SK-N-MC (cell line): ENCODE measurements at regions not wholly inside any gene's neighbourhood (a gene's known extent, or its start where the extent isn't known, plus 50 kb on each side); places are given as distances from the start of the nearest gene placed in this dataset.

Source experiments
- EZH2 ChIP-seq: fragments of 200-600 bp; sonication (generic); IDR thresholded peaks from one replicate; pipeline ENCODE4 v1.6.1; 2017; ENCODE audit warnings: antibody characterized with exemption
- POLR2AphosphoS5 ChIP-seq: IDR thresholded peaks from 2 replicates; pipeline ENCODE4 v1.6.1; 2012; ENCODE audit warnings: mild to moderate bottlenecking, low read depth, low read length, borderline replicate concordance

- no peak for TF ChIP-seq EZH2
- no peak for TF ChIP-seq POLR2AphosphoS5
Measured at GRCh38 chr7:24134535-24134934, 149.5 kb upstream of the NPY start.
